ENCODE measurements at regions not wholly inside any gene's neighbourhood (a gene's known extent, or its start where the extent isn't known, plus 50 kb on each side); places are given as distances from the start of the nearest gene placed in this dataset.

- H3K4me3 ChIP-seq (ENCODE audit: low read length) = no peak overlapping the region
- no peak for DNase-seq (ENCODE audit: low read depth)
- no peak for TF ChIP-seq CTCF (conservative IDR thresholded peaks at IDR 0.05; ENCODE audit: low read length)
Measured at GRCh38 chr2:239520811-239521517, 120.1 kb upstream of the HDAC4 start.

GRCh38 chr2:239519921-239520585 is 119.2 kb upstream of the HDAC4 start:
- H3K4me3 ChIP-seq (ENCODE audit: low read length) = no peak overlapping the region
- TF ChIP-seq CTCF (conservative IDR thresholded peaks at IDR 0.05; ENCODE audit: low read length) = no peak
- DNase-seq (ENCODE audit: low read depth) = no peak

GRCh38 chr2:239519089-239519920 is 118.5 kb upstream of the HDAC4 start:
- no peak for DNase-seq (ENCODE audit: low read depth)
- H3K4me3 ChIP-seq (ENCODE audit: low read length) = no peak overlapping the region
- TF ChIP-seq CTCF (conservative IDR thresholded peaks at IDR 0.05; ENCODE audit: low read length) = no peak

- no peak for TF ChIP-seq CTCF (conservative IDR thresholded peaks at IDR 0.05; ENCODE audit: low read length)
- DNase-seq (ENCODE audit: low read depth) = no peak
- H3K4me3 ChIP-seq (ENCODE audit: low read length) = no peak overlapping the region
Measured at GRCh38 chr2:239518286-239519088, 117.7 kb upstream of the HDAC4 start.

- no peak for TF ChIP-seq CTCF (conservative IDR thresholded peaks at IDR 0.05; ENCODE audit: low read length)
- H3K4me3 ChIP-seq (ENCODE audit: low read length) = no peak overlapping the region
- no peak for DNase-seq (ENCODE audit: low read depth)
Measured at GRCh38 chr2:239517686-239518085, 116.9 kb upstream of the HDAC4 start.

GRCh38 chr2:239516954-239517305 is 116.1 kb upstream of the HDAC4 start:
- H3K4me3 ChIP-seq (ENCODE audit: low read length) = no peak overlapping the region
- TF ChIP-seq CTCF (conservative IDR thresholded peaks at IDR 0.05; ENCODE audit: low read length) = no peak
- no peak for DNase-seq (ENCODE audit: low read depth)
